K562 (cell line): ENCODE measurements at regions not wholly inside any gene's neighbourhood (a gene's known extent, or its start where the extent isn't known, plus 50 kb on each side); places are given as distances from the start of the nearest gene placed in this dataset.

ENCODE experiments used
- ARID1B ChIP-seq: fragments of 450-650 bp; IDR thresholded peaks from 2 replicates; pipeline ENCODE4 v1.6.1; 2016; ENCODE audit warnings: antibody characterized with exemption, mild to moderate bottlenecking, inconsistent platforms
- CHD1 ChIP-seq: fragments of 200-600 bp; sonication (generic); IDR thresholded peaks from one replicate; pipeline ENCODE4 v1.6.1; 2012; ENCODE audit warnings: mild to moderate bottlenecking, moderate library complexity, low read length, inconsistent platforms
- ELF4 ChIP-seq: fragments of 450-650 bp; formaldehyde crosslinking; IDR thresholded peaks from 2 replicates; pipeline ENCODE4 v1.4.0; 2022; ENCODE audit warnings: missing genetic modification characterization
- EZH2 ChIP-seq: IDR thresholded peaks from 2 replicates; pipeline ENCODE4 v1.6.1; 2012; ENCODE audit warnings: low read depth, mild to moderate bottlenecking, inconsistent platforms, low read length, borderline replicate concordance
- FOXJ3 ChIP-seq: sonication (generic); formaldehyde crosslinking; IDR thresholded peaks from 2 replicates; pipeline ENCODE4 v1.4.0; 2020; ENCODE audit warnings: mild to moderate bottlenecking, missing genetic modification reagents
- FOXK2 ChIP-seq, 2 experiments: fragments of 450-650 bp; IDR thresholded peaks in 1 of 2; conservative IDR thresholded peaks in 1 of 2; 2 replicates each; pipeline ENCODE4 v1.6.1; 2016; ENCODE audit warnings: low read depth in 2 of 2, mild to moderate bottlenecking in 1 of 2
- HDAC8 ChIP-seq: fragments of 450-650 bp; IDR thresholded peaks from 2 replicates; pipeline ENCODE4 v1.6.1; 2016; ENCODE audit warnings: mild to moderate bottlenecking, missing genetic modification characterization, moderate library complexity, missing compliant biosample characterization
- KAT7 ChIP-seq: sonication (generic); formaldehyde crosslinking; IDR thresholded peaks from 2 replicates; pipeline ENCODE4 v1.8.0; 2022; ENCODE audit warnings: missing genetic modification reagents, mild to moderate bottlenecking, borderline replicate concordance
- MCM7 ChIP-seq, 2 experiments: fragments of 450-650 bp; IDR thresholded peaks; 2 replicates each; pipeline ENCODE4 v1.6.1; 2016 to 2018
- MED1 ChIP-seq: sonication (generic); formaldehyde crosslinking; IDR thresholded peaks from 2 replicates; pipeline ENCODE4 v1.8.1; 2023; ENCODE audit warnings: missing genetic modification reagents, borderline replicate concordance
- NONO ChIP-seq, 2 experiments: fragments of 200-400 bp in 1 of 2; fragments of 450-650 bp in 1 of 2; formaldehyde crosslinking in 1 of 2; IDR thresholded peaks; 2 replicates each; pipeline ENCODE4 v1.6.1; 2017; ENCODE audit warnings: low read depth in 2 of 2, mild to moderate bottlenecking in 2 of 2, moderate library complexity in 2 of 2, low read length in 1 of 2
- PHF20 ChIP-seq: fragments of 450-650 bp; IDR thresholded peaks from 2 replicates; pipeline ENCODE4 v1.6.1; 2018; ENCODE audit not compliant: partially characterized antibody
- PYGO2 ChIP-seq: fragments of 450-650 bp; IDR thresholded peaks from 2 replicates; pipeline ENCODE4 v1.6.1; 2016; ENCODE audit warnings: mild to moderate bottlenecking, missing genetic modification characterization, moderate library complexity, missing compliant biosample characterization
- RBM25 ChIP-seq: fragments of 200-400 bp; formaldehyde crosslinking; IDR thresholded peaks from 2 replicates; pipeline ENCODE4 v1.6.1; 2018; ENCODE audit warnings: low read length, low read depth, moderate library complexity; ENCODE audit not compliant: severe bottlenecking
- SMARCA5 ChIP-seq: fragments of 450-650 bp; IDR thresholded peaks from 2 replicates; pipeline ENCODE4 v1.6.1; 2016
- TAF1 ChIP-seq: IDR thresholded peaks from 2 replicates; pipeline ENCODE4 v1.6.1; 2011; ENCODE audit warnings: mild to moderate bottlenecking, low read length, moderate library complexity; ENCODE audit not compliant: insufficient read depth, control insufficient read depth, severe bottlenecking; ENCODE audit errors: extremely low read depth
- ZFP1 ChIP-seq: fragments of 450-650 bp; formaldehyde crosslinking; IDR thresholded peaks from 2 replicates; pipeline ENCODE4 v1.4.0; 2020; ENCODE audit warnings: mild to moderate bottlenecking, mixed read lengths
- ZNF165 ChIP-seq: fragments of 250-450 bp; sonication (Bioruptor Pico); IDR thresholded peaks from 2 replicates; pipeline ENCODE4 v1.4.0; 2020; ENCODE audit warnings: borderline replicate concordance
- TF ChIP-seq, protein P1 (sequence below): sonication (generic); formaldehyde crosslinking; IDR thresholded peaks from 2 replicates; pipeline ENCODE4 v1.8.0; 2022; ENCODE audit warnings: mild to moderate bottlenecking, low read depth, missing genetic modification reagents
- TF ChIP-seq, protein P2 (sequence below): fragments of 250-450 bp; sonication (Bioruptor Pico); IDR thresholded peaks from 2 replicates; pipeline ENCODE4 v1.4.0; 2020; ENCODE audit warnings: mild to moderate bottlenecking
- TF ChIP-seq, protein P3 (sequence below): sonication (generic); formaldehyde crosslinking; IDR thresholded peaks from 2 replicates; pipeline ENCODE4 v1.8.0; 2022; ENCODE audit warnings: mild to moderate bottlenecking, missing genetic modification reagents
- TF ChIP-seq, protein P4 (sequence below): sonication (generic); IDR thresholded peaks from 2 replicates; pipeline ENCODE4 v1.6.1; 2016
- TF ChIP-seq, protein P5 (sequence below): fragments of 250-450 bp; sonication (Bioruptor Pico); IDR thresholded peaks from 2 replicates; pipeline ENCODE4 v1.5.0; 2021

DNA sequence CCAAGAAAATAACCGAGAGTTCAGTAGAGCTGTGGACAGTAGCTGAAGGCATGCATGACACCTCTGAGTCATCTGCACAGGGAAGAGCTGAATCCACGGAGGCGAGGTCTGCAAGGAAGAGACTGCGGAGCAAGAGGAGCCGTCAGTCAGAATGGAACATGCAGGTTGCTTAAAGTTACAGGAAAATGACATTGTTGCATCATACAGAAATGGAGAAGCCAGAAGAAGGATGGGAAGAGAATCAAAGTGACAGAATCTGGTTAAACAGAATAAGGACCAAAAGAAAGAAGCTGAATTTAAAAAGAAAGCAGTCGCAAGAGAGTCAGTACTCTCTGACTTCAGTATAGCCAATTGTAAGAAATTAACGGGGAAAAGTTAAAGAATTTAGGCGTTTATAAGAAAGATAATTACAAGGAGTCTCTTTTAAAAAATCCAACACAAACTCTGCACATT is 533.8 kb downstream of the ADCYAP1 start (continued):
- no peak for TF ChIP-seq ZNF165 (CRISPR knock-in tag)
- TF ChIP-seq, protein P1, sequence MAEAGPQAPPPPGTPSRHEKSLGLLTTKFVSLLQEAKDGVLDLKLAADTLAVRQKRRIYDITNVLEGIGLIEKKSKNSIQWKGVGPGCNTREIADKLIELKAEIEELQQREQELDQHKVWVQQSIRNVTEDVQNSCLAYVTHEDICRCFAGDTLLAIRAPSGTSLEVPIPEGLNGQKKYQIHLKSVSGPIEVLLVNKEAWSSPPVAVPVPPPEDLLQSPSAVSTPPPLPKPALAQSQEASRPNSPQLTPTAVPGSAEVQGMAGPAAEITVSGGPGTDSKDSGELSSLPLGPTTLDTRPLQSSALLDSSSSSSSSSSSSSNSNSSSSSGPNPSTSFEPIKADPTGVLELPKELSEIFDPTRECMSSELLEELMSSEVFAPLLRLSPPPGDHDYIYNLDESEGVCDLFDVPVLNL (CRISPR knock-in tag): no peak
- TF ChIP-seq ARID1B: 0 out of 2 replicates have a peak, but pooled peaks have one; percentile 57
- no peak for TF ChIP-seq FOXK2 (conservative IDR thresholded peaks at IDR 0.05 in 1 of 2, IDR thresholded peaks at IDR 0.05 in 1 of 2; ENCODE audit: low read depth in 2 of 2)
- TF ChIP-seq, protein P2, sequence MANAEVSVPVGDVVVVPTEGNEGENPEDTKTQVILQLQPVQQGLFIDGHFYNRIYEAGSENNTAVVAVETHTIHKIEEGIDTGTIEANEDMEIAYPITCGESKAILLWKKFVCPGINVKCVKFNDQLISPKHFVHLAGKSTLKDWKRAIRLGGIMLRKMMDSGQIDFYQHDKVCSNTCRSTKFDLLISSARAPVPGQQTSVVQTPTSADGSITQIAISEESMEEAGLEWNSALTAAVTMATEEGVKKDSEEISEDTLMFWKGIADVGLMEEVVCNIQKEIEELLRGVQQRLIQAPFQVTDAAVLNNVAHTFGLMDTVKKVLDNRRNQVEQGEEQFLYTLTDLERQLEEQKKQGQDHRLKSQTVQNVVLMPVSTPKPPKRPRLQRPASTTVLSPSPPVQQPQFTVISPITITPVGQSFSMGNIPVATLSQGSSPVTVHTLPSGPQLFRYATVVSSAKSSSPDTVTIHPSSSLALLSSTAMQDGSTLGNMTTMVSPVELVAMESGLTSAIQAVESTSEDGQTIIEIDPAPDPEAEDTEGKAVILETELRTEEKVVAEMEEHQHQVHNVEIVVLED: no peak
- TF ChIP-seq ZFP1: no peak
- no peak for TF ChIP-seq NONO (IDR thresholded peaks at IDR 0.05; ENCODE audit: low read depth in 2 of 2, low read length in 1 of 2)
- no peak for TF ChIP-seq PHF20
- TF ChIP-seq TAF1: no peak
- no peak for TF ChIP-seq PYGO2 (tag)
- TF ChIP-seq, protein P3, sequence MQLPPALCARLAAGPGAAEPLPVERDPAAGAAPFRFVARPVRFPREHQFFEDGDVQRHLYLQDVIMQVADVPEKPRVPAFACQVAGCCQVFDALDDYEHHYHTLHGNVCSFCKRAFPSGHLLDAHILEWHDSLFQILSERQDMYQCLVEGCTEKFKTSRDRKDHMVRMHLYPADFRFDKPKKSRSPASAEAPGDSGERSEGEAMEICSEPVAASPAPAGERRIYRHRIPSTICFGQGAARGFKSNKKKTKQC (CRISPR knock-in tag): no peak
- no peak for TF ChIP-seq KAT7
- TF ChIP-seq, protein P4, sequence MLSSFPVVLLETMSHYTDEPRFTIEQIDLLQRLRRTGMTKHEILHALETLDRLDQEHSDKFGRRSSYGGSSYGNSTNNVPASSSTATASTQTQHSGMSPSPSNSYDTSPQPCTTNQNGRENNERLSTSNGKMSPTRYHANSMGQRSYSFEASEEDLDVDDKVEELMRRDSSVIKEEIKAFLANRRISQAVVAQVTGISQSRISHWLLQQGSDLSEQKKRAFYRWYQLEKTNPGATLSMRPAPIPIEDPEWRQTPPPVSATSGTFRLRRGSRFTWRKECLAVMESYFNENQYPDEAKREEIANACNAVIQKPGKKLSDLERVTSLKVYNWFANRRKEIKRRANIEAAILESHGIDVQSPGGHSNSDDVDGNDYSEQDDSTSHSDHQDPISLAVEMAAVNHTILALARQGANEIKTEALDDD: no peak
- TF ChIP-seq ELF4 (CRISPR knock-in tag): no peak
- TF ChIP-seq MCM7 (IDR thresholded peaks at IDR 0.05): no peak
- TF ChIP-seq SMARCA5: no peak
- TF ChIP-seq CHD1: no peak
- TF ChIP-seq, protein P5, sequence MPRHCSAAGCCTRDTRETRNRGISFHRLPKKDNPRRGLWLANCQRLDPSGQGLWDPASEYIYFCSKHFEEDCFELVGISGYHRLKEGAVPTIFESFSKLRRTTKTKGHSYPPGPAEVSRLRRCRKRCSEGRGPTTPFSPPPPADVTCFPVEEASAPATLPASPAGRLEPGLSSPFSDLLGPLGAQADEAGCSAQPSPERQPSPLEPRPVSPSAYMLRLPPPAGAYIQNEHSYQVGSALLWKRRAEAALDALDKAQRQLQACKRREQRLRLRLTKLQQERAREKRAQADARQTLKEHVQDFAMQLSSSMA (CRISPR knock-in tag): no peak
- TF ChIP-seq MED1 (CRISPR knock-in tag): no peak
- no peak for TF ChIP-seq FOXJ3 (CRISPR knock-in tag)
- TF ChIP-seq HDAC8 (tag): no peak
- TF ChIP-seq RBM25: no peak
- TF ChIP-seq EZH2: no peak
